ENCODE measurements at regions not wholly inside any gene's neighbourhood (a gene's known extent, or its start where the extent isn't known, plus 50 kb on each side); places are given as distances from the start of the nearest gene placed in this dataset.

DNA sequence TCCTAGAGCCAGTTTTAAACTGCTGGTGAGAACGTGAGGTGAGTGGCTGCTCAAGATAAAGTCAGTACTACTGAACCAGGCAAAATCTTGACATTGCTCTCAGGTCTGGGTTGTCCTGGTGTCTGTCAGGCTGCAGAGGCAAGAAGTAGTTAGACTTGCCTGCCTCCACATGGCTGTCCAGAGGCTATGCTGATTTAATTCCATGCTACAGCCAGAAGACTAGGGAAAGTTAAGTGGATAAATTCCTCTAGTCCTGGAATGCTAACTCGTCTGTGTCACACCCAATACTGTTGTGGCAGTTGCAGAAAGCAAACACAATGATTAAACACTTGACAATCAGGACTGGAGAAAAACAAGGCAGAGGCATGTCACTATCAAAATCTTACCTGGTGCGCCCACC is 118.9 kb downstream of the ACER2 start:
- TF ChIP-seq, protein P1, sequence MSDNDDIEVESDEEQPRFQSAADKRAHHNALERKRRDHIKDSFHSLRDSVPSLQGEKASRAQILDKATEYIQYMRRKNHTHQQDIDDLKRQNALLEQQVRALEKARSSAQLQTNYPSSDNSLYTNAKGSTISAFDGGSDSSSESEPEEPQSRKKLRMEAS (IDR thresholded peaks at IDR 0.05; ENCODE audit: low read depth, low read length), result no peak
- TF ChIP-seq POLR2A (IDR thresholded peaks at IDR 0.05; ENCODE audit: extremely low read depth, insufficient read length) (no peak), MYC (IDR thresholded peaks at IDR 0.05; ENCODE audit: low read depth, low read length) (no peak)
- no peak overlapping the region for H3K4me3 ChIP-seq (ENCODE audit: low read depth, low read length)
- no peak for DNase-seq (ENCODE audit: low read depth)

DNA sequence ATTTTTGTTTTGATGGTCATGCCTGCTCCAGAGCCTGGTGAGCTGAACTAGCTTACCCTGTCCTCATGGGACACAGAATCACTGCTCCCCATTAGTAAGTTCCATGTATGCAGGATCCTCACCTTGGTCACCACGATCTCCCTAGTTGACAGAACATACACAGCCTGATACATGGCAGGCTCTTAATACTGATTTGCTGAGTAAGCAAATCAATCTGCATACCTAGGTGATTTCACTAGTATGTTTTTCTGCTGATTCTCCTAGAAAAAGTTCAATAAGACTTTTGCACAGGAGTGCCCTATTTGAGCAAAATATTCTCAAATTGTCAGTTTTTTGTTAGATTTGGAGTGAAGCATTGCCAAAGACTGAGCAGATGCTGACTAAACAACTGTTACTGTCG is 113.7 kb downstream of the ACER2 start:
- H3K4me3 ChIP-seq (ENCODE audit: low read depth, low read length), result no peak overlapping the region
- TF ChIP-seq MYC (IDR thresholded peaks at IDR 0.05; ENCODE audit: low read depth, low read length) (no peak), POLR2A (IDR thresholded peaks at IDR 0.05; ENCODE audit: extremely low read depth, insufficient read length) (no peak)
- TF ChIP-seq, protein P2, sequence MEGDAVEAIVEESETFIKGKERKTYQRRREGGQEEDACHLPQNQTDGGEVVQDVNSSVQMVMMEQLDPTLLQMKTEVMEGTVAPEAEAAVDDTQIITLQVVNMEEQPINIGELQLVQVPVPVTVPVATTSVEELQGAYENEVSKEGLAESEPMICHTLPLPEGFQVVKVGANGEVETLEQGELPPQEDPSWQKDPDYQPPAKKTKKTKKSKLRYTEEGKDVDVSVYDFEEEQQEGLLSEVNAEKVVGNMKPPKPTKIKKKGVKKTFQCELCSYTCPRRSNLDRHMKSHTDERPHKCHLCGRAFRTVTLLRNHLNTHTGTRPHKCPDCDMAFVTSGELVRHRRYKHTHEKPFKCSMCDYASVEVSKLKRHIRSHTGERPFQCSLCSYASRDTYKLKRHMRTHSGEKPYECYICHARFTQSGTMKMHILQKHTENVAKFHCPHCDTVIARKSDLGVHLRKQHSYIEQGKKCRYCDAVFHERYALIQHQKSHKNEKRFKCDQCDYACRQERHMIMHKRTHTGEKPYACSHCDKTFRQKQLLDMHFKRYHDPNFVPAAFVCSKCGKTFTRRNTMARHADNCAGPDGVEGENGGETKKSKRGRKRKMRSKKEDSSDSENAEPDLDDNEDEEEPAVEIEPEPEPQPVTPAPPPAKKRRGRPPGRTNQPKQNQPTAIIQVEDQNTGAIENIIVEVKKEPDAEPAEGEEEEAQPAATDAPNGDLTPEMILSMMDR (IDR thresholded peaks at IDR 0.05; ENCODE audit: low read depth, low read length), result no peak
- TF ChIP-seq, protein P1 (IDR thresholded peaks at IDR 0.05; ENCODE audit: low read depth, low read length), result no peak
- no peak for DNase-seq (ENCODE audit: low read depth)

DNA sequence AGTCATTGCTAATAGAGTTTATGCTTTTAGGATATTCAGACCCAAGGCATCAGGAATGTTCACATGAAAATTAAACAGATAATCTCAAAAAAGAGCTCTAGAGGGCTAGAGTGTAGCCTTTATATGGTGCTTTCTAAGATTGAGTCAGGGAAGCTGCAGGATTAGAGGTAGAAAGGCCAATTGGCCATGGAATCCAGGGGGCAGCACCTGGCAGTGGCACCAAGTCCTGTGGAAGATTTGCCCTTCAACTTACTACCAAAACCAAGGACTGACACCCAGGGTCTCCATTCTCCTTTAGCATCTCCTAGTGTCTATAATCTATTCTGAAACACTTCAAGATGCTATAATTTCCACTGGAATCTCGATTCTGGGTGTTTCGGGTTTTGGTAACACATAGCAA is 112.4 kb downstream of the ACER2 start:
- no peak for DNase-seq (ENCODE audit: low read depth)
- TF ChIP-seq, protein P1 (IDR thresholded peaks at IDR 0.05; ENCODE audit: low read depth, low read length), result no peak
- TF ChIP-seq MYC (IDR thresholded peaks at IDR 0.05; ENCODE audit: low read depth, low read length) (no peak), POLR2A (IDR thresholded peaks at IDR 0.05; ENCODE audit: extremely low read depth, insufficient read length) (no peak)
- TF ChIP-seq, protein P2 (IDR thresholded peaks at IDR 0.05; ENCODE audit: low read depth, low read length), result no peak
- no peak overlapping the region for H3K4me3 ChIP-seq (ENCODE audit: low read depth, low read length)

DNA sequence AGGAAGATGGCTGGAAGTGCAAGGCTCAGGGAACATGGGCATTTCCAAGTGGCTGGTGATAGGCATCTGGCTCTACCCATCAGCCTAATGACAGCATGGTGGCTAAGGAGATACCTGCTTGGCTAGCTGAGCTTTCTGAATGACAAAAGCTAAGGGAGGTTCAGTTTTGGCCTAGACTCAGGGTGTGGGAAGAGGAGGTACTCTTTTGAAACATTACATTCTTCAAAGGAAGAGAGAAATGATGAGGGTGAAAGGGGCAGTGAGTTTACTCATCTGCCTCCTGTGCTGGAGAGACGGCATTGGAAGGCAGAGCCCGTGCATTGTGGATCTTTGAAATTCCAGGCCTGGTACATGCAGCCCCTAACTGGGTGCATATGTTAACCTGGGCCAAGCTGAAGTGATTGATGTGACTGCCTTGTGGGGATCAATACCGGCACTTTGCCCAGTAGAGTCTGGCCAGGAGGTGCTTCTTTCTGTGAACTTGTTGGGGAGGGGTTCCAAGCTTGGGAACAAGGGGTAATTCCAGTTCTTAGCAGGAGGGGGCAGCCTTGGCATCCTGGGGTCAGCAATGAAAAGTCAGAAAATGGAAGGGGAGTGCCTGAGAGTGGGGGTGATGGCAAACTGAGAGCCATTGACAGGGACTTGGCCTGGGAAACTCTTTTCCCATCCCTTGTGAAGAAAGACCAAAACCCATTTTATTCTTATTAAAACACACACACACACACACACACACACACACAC is 108.6 kb downstream of the ACER2 start:
- TF ChIP-seq, protein P2 (IDR thresholded peaks at IDR 0.05; ENCODE audit: low read depth, low read length), result peak; percentile 78
- TF ChIP-seq MYC (IDR thresholded peaks at IDR 0.05; ENCODE audit: low read depth, low read length), result no peak
- no peak overlapping the region for H3K4me3 ChIP-seq (ENCODE audit: low read depth, low read length)
- peak; percentile 54 for DNase-seq (ENCODE audit: low read depth)

DNA sequence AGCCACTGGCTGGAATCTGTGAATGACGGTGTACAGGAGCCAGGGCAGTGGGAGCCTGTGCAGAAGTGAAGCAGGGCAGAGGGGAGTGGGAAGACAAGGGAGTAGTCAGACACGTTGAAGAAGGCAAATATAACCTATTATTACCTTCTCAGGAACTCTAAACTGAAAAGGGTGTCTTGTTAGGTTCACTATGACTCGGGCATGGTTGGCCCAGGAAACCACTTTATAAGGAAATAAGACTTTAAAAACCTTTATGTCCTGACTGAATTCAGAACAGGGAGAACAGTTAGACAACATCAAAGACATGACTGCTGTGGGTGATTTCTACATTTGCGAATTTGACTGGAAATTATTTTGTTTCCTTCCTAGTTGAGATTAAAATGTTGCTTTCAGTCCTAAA is 107.5 kb downstream of the ACER2 start:
- TF ChIP-seq, protein P1 (IDR thresholded peaks at IDR 0.05; ENCODE audit: low read depth, low read length), result no peak
- TF ChIP-seq POLR2A (IDR thresholded peaks at IDR 0.05; ENCODE audit: extremely low read depth, insufficient read length) (no peak), MYC (IDR thresholded peaks at IDR 0.05; ENCODE audit: low read depth, low read length) (no peak)
- TF ChIP-seq, protein P2 (IDR thresholded peaks at IDR 0.05; ENCODE audit: low read depth, low read length), result no peak
- DNase-seq (ENCODE audit: low read depth), result no peak
- no peak overlapping the region for H3K4me3 ChIP-seq (ENCODE audit: low read depth, low read length)

DNA sequence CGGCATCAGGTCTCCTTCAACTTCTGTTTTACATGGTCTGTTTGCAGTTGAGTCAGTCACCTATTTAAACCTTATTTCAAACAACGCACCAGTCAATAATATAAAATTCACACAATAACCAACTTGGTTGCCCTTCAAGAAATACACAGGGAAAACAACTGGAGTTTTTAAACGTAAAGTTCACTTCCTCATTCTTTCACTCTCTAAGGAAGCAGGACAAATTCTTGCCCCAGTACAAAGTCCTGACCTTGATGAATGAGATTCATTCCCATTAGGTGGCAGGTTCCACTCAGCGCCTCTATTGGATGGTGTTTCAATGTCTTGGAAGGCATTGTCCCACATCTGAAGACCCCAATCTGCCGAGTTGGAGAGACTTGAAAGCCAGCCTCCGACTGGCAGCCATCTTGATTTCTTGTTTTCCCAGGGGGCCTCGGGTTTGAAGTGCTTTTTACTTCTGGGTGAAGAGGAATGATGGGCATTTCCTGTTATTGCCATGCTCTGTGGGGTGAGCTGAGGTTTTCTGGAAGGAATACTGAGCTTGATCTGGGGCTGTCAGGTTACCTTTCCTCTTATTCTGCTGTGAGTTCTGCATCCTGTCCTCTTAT is 105.0 kb downstream of the ACER2 start:
- DNase-seq (ENCODE audit: low read depth), result no peak
- no peak overlapping the region for H3K4me3 ChIP-seq (ENCODE audit: low read depth, low read length)
- no peak for TF ChIP-seq MYC (IDR thresholded peaks at IDR 0.05; ENCODE audit: low read depth, low read length)
- no peak for TF ChIP-seq POLR2A (IDR thresholded peaks at IDR 0.05; ENCODE audit: extremely low read depth, insufficient read length)
- TF ChIP-seq, protein P1 (IDR thresholded peaks at IDR 0.05; ENCODE audit: low read depth, low read length), result no peak
- TF ChIP-seq, protein P2 (IDR thresholded peaks at IDR 0.05; ENCODE audit: low read depth, low read length), result no peak
